ENCODE measurements at regions not wholly inside any gene's neighbourhood (a gene's known extent, or its start where the extent isn't known, plus 50 kb on each side); places are given as distances from the start of the nearest gene placed in this dataset.

DNA sequence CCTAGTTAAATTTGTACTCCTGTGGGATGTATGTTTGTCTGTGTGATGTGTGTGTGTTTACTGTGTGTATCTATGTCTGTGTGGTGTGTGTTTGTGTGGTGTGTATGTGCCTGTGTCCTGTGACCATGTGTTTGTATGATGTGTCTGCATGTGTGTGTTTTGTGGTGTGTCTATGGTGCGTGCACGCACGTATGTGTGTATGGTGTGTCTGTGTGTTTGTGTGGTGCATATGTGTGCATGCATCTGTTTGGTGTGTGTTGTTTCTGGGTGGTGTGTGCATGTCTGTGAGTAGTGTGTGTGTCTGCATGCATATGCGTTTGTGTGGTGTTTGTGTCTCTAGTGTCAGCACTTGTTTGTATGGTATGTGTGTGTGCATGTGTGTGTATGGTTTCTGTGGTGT is 174.2 kb upstream of the RBFOX1 start:
- TF ChIP-seq FOXP2 (optimal IDR thresholded peaks at IDR 0.05; ENCODE audit: control extremely low read depth, extremely low read length, insufficient read depth) (no peak), POLR2AphosphoS5 (IDR thresholded peaks at IDR 0.05; ENCODE audit: borderline replicate concordance, low read depth, low read length) (no peak)

Data from SK-N-MC (cell line).